Putamen (tissue), 1 donor: ENCODE measurements at regions not wholly inside any gene's neighbourhood (a gene's known extent, or its start where the extent isn't known, plus 50 kb on each side); places are given as distances from the start of the nearest gene placed in this dataset.

Experiments
- DNase-seq: peaks from one replicate; pipeline ENCODE4 v3.0.0-alpha.2; 2016; ENCODE audit warnings: low spot score

- DNase-seq: no peak
Observed at GRCh38 chr13:34322014-34322742, 504.2 kb downstream of the RFC3 start.

GRCh38 chr13:34322743-34323074, 504.8 kb downstream of the RFC3 start:
- no peak for DNase-seq

GRCh38 chr13:34335014-34336007, 517.4 kb downstream of the RFC3 start:
- DNase-seq: no peak

GRCh38 chr13:34338102-34338501, 520.2 kb downstream of the RFC3 start:
- DNase-seq: no peak

GRCh38 chr13:34340534-34340933, 522.6 kb downstream of the RFC3 start:
- DNase-seq: no peak

GRCh38 chr13:34343413-34343940, 525.5 kb downstream of the RFC3 start:
- no peak for DNase-seq

- no peak for DNase-seq
Observed at GRCh38 chr13:34344816-34345215, 526.9 kb downstream of the RFC3 start.

GRCh38 chr13:34345258-34345965, 527.5 kb downstream of the RFC3 start:
- no peak for DNase-seq

GRCh38 chr13:34346626-34347025, 528.7 kb downstream of the RFC3 start:
- no peak for DNase-seq

GRCh38 chr13:34347784-34348573, 530.0 kb downstream of the RFC3 start:
- DNase-seq: no peak

GRCh38 chr13:34349091-34349722, 531.3 kb downstream of the RFC3 start:
- DNase-seq: no peak

- no peak for DNase-seq
Observed at GRCh38 chr13:34350671-34351070, 532.7 kb downstream of the RFC3 start.

GRCh38 chr13:34351134-34351533, 533.2 kb downstream of the RFC3 start:
- DNase-seq: no peak

GRCh38 chr13:34352958-34353357, 535.0 kb downstream of the RFC3 start:
- no peak for DNase-seq

GRCh38 chr13:34356686-34357434, 538.9 kb downstream of the RFC3 start:
- DNase-seq: no peak

- no peak for DNase-seq
Observed at GRCh38 chr13:34357435-34358232, 539.7 kb downstream of the RFC3 start.

GRCh38 chr13:34358811-34359513, 541.0 kb downstream of the RFC3 start:
- no peak for DNase-seq

- DNase-seq: no peak
Observed at GRCh38 chr13:34360702-34361101, 542.8 kb downstream of the RFC3 start.

- no peak for DNase-seq
Observed at GRCh38 chr13:34361560-34361959, 543.6 kb downstream of the RFC3 start.
